Stromal cell of bone marrow (primary cell): ENCODE measurements at regions not wholly inside any gene's neighbourhood (a gene's known extent, or its start where the extent isn't known, plus 50 kb on each side); places are given as distances from the start of the nearest gene placed in this dataset.

Source experiments
- DNase-seq: peaks from one replicate; pipeline ENCODE4 v3.0.0-alpha.2; 2012; ENCODE audit warnings: low read depth

DNA sequence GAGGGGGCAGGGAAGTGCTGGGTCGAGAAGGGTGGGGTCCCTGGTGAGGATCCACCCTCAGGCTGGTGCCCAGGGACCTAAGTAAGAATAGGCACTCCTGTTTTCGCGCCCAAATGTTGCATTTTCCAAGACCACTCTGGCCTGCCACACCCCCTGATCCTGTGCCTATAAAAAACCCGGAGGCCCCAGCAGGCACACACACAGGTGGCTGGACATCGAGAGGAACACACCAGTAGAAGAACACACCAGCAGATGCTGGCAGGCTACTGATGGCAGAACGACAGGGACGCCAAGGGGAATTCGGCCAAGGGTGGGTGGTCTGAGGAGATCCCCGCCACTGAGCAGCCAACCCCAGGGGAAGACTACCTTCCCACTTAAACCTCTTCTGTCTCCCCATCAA lies 633.9 kb upstream of the POT1 start:
- no peak for DNase-seq

DNA sequence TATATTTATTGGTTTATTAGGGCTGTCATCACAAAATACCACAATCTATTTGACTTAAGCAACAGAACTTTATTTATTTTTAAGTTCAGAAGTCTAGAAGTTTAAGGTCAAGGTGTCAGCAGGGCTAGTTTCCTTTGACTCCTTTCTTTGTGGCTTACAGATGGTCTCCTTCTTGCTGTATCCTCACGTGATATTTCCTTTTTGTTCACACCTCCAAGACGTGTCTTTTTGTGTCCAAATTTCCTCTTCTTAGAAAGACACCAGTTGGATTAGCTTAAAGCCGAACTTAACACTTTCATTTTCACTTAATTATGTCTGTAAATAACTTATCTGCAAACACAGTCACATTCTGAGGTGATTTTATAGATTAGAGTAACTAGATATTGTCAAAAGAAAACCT lies 631.4 kb upstream of the POT1 start:
- no peak for DNase-seq

DNA sequence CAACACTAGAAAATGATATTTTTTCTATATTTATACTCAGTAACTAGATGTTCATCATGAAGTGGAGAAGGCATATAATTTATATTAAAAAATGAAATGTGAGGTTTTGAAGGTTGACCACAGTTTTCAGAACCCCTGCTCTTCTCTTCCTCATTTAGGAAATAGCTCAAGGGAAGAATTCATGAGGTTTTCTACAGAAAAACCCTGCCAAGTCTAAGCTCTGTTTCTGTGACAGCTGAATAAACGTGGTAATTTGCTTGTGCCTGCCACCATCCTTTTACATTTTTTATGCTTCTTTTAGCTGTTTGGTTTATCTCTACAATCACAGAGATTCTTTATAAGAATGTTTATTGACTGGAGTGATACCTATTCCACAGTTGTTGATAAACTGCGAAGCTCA lies 630.3 kb upstream of the POT1 start:
- no peak for DNase-seq

DNA sequence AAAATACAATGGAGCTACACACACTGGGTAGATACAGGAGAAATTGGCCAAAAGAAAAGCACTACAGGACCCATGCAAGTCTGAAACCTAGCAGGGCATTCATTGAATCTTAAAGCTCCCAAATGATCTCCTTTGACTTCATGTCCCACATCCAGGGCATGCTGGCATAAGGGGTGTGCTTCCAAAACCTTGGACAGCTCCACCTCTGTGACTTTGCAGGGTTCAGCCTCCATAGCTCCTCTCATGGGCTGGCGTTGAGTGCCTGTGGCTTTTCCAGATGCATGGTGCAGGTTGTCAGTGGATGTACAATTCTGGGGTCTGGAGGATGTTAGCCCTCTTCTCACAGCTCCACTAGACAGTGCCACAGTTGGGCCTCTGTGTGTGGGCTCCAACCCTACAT lies 626.3 kb upstream of the POT1 start:
- no peak for DNase-seq

DNA sequence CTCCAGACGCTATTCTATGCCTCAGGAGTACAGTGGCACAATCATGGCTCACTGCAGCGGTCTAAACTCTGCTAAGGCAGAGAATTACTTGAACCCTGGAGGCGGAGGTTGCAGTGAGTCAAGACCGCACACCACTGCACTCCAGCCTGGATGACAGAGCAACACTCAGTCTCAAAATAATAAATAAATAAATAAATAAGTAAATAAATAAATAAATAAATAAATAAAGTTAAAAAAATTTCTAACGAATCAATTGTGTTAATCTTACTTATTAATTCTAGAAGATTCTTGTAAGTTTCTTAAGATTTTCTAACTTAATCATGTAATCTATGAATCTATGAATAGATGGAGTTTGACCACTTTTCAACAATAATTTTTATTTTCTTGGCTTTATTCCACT lies 621.4 kb upstream of the POT1 start:
- no peak for DNase-seq

DNA sequence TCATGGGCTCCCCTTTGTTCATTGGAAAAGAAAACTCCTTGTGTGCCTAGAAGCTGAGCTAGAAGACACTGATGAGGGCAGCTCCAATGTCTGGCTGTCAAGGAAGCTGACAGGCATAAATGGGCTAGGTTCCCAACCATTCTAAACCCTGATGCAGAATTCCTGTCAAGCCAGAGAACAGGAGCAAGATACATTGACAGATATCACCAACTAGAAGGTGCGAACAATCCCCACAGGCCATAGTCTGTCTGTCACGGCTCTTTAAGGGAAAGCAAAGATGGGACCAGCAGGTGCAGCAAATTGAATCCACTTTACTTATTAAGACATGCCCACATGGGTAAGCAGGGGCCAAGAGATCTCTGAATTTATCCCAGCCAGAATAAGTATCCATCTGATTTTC lies 617.9 kb upstream of the POT1 start:
- DNase-seq, result no peak

DNA sequence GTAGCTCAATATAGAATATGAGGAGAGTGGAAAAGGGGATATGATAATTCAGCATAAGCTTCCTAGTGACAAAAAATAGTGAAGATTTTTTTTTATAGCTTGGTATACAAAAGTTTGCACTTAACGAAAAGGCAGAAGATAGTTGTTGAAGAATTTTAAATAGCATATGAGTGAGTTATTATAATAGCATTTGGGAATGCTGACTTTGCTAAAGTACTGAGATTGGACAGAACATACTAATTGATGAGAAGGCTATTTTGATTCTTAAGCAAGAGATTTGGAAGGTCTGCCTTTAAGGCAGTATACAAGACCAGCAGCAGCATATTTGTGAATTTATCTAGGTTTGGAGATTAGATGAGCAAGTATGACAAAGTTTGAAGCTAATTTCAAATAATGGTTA lies 600.9 kb upstream of the POT1 start:
- DNase-seq, result no peak

DNA sequence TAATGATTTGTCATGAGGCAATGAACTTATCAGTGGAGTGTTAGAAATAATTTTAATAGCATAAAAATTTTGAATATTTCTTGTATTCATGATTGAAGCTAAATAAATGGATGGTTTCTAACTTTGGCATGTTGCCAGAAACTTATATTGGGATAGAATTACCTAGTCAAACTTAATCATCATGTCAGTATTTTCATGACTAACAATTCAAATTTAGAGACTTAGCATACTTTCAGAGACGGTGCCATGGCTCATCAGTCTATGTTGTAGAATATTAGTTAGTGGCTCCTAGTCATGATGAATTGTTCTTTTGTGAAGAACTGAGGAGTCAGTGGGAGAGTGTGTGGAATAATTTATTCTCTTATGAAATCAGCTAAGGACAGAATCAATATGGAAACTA lies 599.6 kb upstream of the POT1 start:
- no peak for DNase-seq

DNA sequence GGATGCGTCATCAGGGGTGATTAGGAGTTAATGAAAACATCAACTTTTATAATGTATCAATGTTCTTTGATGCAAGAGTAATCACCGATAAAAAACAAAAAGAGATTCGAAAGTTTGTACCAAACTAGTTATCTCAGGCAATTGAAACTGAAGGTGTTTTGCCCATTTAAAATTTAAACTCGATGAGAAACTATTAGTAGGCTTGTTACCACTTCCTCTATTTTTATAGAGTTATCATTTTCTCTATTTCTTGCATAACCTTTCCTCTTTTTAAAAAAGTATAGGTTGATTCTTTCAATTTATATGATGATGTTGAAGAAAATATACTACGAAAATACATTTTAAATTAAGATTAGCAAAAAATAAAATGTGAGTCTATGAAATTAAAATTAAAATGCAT lies 597.3 kb upstream of the POT1 start:
- DNase-seq, result no peak

DNA sequence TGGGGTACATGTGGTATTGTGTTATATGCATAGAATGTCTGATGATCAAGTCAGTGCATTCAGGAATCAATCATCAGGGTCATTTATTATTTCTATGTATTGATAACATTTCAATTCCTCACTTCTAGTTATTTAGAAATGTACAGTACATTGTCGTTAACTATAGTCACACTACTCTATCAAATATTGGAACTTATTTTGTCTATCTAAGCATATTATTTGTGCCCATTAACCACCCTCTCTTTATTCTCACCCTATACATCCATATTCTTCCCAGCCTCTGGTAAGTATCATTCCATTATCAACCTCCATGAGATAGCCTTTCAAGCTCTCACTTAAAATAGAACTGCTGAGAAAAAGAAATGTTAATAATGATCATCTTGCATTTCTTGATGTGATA lies 596.5 kb upstream of the POT1 start:
- no peak for DNase-seq

DNA sequence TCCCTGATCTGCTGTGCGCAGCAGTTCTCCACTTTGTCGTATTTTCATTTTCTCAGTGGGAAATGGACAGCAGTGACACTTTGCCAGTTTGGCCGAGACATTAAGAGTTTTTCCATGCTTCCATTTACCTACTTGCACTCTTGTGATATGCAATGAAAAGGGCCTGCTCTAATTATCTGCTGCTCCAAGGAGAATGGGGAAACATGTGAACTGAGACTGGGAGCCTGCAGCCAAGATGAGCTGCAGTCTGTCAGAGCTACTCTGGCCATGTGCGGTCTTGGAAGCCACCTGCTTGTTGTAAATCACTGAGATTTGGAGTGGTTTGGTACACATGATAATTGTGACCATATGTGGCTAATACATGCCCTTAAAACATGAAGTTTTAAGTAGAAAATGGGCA lies 586.6 kb upstream of the POT1 start:
- no peak for DNase-seq

DNA sequence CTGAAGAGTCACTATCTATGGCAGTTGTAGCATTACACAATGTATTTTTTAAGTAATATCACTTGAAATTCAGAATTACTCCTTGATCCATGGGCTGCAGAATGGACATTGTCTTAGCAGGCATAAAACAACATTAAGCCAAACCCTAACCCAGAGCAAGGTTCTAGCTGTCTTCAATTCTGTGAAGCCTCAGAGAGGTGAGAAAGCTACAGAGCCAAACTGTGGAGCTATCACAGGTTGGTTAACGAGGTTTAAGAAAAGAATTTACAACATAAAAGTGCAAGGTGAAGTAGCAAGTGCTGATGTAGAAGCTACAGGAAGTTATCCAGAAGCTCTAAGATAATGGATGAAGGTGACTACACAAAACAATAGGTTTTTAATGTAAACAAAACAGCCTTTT lies 582.7 kb upstream of the POT1 start:
- no peak for DNase-seq

DNA sequence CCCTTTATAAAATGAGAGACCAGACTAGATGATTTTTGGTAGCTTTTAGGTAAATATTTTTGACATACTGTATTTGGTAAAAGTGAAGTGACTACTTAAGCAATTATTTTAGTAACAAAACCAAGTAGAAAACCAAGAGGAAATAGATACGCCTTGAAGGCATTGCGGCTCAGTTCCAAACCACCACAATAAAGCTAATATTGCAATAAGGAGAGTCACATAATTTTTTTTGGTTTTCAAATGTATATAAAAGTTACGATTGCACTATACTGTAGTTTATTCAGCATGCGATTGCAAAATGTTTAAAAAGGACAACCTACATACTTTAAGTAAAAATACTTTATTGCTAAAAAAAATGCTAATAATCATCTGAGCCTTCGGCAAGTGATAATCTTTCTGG lies 581.7 kb upstream of the POT1 start:
- DNase-seq, result no peak

DNA sequence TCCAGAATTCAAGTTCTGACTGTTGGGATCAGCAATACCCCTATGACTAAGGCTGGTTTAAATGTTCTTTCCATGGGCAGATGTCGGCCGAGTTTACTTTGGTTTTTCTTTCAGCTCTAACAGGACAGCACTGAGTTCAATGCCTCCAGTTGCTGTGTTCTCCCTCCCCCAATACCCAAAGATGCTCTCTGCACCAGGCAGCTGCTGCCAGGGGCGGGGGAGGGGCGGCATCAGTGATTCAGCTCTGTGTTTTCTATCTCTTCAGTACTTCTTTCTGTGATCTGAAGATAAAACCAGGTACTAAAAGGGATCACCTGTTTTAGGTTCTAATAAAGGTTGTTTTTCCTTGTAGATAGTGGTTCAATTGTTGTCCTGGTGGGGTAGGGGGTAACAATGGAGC lies 576.7 kb upstream of the POT1 start:
- no peak for DNase-seq

DNA sequence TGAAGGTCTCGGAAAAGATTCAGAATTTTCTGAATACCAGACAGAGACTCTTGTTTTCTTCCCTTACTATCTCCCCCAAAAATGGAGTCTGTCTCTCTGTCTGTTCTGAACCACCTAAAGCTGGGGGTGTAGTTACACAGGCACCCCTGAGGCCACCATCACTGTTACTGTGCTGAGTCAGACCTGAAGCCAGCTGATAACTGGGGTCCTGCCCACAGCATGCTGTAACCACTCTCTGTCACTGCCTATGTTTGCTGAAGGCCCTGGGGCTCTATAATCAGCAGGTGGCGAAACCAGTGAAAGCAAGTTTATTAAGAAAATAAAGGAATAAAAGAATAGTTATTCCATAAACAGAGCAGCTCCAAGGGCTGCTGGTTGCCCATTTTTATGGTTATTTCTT lies 575.2 kb upstream of the POT1 start:
- DNase-seq, result no peak

DNA sequence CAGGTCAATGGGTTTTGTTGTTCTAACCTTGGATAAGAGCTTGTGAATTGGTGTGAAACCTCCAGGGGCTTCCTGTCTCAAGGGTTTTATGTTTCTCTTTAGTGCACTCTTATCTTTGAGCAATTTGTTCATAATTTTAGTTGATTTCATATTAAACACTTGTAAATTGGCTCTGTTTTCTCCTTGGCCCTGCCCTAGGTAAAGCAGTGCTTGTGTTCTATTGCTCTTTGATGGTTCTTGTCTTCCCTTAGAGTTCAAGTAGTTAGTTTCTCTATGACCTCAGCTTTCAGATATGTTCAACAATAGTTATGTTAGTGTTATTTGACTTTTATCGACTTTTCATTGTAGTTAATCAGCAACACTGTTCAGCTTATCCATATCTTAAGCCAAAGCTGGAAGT lies 566.4 kb upstream of the POT1 start:
- no peak for DNase-seq

DNA sequence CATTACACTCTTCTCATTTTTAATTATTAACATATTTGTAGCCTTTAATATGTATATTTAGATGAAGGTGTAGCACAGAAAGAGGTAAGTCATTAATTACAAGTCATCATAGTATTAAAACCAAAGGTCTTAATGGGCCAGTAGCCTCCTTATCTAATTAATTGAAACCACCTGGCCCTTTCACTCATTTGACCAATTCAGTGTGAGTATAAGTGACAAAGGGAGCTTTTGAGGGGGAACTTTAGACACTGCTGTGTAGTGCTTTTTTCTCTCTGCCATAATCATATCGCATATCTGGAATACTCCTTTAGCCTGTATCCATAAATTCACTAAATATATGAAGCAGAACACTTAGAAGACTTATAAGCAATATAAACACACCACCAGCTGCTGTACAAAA lies 562.9 kb upstream of the POT1 start:
- no peak for DNase-seq

DNA sequence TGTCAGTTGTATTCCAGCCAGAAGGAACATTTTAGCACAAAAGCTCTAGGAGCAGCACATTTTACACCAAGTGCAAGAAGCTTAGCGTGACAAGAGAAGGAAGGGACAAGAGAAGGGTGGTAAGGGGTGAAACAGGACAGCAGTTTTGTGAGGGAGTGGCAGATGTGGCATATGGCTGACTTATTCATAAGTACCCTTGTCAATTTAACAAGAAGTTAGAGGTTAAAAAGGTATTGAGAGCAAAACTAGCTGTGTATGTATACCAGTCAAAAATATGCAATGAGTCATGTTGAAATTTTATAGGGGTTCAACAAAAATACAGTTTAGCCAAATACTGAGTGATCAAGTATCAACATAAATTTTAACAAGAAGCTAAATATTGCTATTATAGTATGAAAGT lies 561.5 kb upstream of the POT1 start:
- DNase-seq, result no peak

DNA sequence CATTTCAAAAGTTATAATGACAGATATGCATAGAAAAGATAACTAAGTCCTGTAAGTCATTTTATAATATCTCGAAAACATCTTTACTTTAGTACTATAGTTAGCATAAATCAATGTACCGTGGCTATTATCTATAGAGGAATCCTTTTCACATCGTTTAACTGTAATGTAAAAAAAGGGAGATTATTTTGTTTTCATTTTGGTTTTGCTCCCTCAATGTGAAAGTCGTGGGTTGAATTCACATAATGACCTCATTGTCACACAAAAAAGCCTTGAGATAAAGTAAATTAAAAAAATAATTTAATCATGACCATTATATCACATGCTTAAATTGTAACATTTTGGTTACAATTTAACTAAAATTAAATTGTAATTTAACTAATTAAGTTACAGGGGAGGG lies 560.5 kb upstream of the POT1 start:
- no peak for DNase-seq

DNA sequence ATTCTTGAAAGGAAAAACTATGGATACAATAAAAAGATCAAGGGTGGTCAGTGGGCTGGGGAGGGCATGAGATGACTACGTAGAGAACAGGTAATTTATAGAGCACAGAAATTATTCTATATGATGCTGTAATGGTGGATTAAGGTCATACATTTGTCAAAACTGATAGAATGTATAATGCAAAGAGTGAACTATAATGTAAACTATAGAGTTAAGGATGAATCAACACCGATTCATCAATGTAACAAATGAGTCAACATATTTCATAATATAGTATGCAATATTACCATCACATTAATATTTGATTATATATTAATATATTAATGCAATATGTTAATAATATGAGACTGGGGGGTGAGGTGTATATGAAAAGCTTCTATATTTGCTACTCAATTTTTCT lies 555.6 kb upstream of the POT1 start:
- DNase-seq, result no peak

DNA sequence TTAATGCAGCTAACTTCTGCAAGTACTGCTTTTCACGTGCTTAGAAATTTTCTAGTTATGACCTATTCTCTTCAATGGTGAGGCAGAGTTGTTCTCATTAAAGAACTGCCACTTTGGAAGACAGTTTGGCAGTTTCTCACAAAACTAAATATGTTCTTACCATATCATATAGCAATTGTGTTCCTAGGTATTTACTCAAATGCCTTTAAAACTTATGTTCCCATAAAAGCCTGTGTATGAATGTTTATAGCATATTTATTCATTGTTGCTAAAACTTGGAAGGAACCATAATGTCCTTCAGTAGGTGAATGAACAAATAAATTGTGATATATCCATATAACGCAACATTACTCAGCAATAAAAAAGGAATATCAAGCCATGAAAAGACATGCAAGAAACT lies 555.1 kb upstream of the POT1 start:
- no peak for DNase-seq

DNA sequence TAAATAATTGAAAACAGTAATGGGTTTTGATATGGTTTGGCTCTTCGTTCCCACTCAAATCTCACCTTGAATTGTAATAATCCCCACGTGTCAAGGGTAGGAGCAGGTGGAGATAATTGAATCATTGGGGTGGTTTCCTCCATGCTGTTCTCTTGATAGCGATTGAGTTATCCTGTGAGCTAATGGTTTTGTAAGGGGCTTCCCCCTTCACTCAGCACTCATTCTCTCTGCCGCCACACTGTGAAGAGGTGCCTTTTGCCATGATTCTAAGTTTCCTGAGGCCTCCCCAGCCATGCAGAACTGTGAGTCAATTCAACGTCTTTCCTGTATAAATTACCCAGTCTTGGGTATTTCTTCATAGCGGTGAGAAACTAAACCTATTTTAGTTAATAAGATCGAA lies 551.7 kb upstream of the POT1 start:
- no peak for DNase-seq

DNA sequence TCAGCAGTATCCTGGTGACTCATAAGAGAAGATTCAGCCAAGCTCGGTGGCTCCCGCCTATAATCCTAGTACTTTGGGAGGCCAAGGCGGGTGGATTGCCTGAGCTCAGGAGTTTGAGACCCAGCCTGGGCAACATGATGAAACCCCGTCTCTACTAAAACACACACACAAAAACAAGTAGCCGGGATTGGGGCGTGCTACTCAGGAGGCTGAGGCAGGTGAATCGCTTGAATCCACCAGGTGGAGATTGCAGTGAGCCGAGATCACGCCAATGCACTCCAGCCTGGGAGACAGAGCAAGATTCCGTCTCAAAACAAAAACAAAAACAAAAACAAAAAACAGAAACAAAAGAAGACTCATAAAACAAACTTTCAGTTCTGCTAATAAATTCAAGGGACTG lies 551.1 kb upstream of the POT1 start:
- DNase-seq, result no peak

DNA sequence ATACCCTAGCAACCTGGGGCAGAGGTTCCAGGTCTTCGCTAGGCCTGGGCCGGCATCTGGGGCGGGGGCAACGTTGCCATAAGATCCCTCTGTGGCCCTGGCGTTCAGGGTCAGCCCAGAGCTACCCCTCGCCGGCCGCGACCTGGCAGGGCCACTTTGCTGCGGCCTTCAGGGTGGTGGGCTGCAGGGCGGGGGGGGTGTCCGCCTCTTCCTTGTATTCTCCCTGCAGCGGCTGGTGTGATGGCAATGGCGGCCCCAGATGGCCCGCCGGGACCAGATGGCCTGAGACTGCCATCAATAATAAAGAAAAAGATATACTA lies 539.2 kb upstream of the POT1 start:
- DNase-seq, result no peak

DNA sequence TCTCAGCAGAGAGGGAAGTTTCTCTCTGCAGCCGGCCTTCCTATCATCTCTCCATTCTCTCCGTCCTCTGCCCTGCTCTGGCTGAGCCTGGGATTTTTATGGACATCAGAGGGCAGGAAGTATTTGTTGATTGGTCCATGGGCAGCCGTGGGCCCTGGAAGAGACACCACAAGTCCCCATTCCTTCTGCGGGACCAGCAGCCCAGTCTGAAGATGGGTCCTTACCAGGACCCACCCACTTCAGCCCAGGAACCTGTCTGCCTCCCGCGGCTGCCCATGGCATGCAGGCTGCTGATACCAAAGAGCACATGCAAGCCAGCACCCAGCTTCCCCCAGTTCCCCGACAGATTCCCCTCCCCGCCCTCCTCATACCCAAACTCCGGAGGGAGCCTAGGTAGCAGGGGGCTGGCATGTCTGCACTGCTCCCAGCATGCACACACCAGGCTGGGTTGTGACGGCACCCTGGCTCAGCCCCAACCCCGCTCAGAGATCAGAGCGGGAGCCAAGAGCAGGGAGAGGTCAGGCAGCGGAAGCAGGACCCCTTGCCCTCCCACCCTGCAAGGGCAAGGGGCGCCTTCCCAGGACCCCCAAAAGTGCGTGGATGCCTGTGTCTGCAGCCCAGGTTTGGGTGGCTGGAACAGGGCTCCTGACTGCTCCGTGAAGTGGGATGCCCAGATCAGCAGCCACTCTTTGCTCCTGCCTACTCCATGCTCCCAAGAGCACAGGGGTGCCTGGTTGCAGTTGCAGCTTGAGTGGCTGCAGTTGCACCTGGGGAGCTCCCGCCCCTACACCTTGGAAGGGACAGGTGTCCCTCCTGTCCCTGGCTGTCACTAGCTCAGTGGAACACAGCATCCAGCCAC lies 538.6 kb upstream of the POT1 start:
- DNase-seq, result no peak
